HEK293 (cell line): ENCODE measurements at regions not wholly inside any gene's neighbourhood (a gene's known extent, or its start where the extent isn't known, plus 50 kb on each side); places are given as distances from the start of the nearest gene placed in this dataset.

ENCODE experiments used
- CTCF ChIP-seq: fragments of 450-650 bp; formaldehyde crosslinking; IDR thresholded peaks from 2 replicates; pipeline ENCODE4 v1.5.1; 2016; ENCODE audit warnings: missing biosample characterization, missing genetic modification characterization
- PBX3 ChIP-seq: sonication (generic); formaldehyde crosslinking; IDR thresholded peaks from 2 replicates; pipeline ENCODE4 v1.8.1; 2022; ENCODE audit warnings: mild to moderate bottlenecking, moderate library complexity, missing genetic modification reagents
- SALL2 ChIP-seq: fragments of 450-650 bp; formaldehyde crosslinking; IDR thresholded peaks from 2 replicates; pipeline ENCODE4 v1.5.0; 2017; ENCODE audit warnings: missing biosample characterization, mild to moderate bottlenecking, missing genetic modification characterization, borderline replicate concordance
- ZBTB49 ChIP-seq: fragments of 450-650 bp; formaldehyde crosslinking; IDR thresholded peaks from 2 replicates; pipeline ENCODE4 v1.5.1; 2016; ENCODE audit warnings: missing biosample characterization, missing genetic modification characterization, low read depth
- ZNF121 ChIP-seq: fragments of 450-650 bp; formaldehyde crosslinking; IDR thresholded peaks from 2 replicates; pipeline ENCODE4 v1.5.1; 2016; ENCODE audit warnings: missing biosample characterization, missing genetic modification characterization
- ZNF133 ChIP-seq: fragments of 450-650 bp; formaldehyde crosslinking; IDR thresholded peaks from 2 replicates; pipeline ENCODE4 v1.5.1; 2016; ENCODE audit warnings: missing biosample characterization, missing genetic modification characterization
- ZNF324 ChIP-seq: fragments of 450-650 bp; formaldehyde crosslinking; IDR thresholded peaks from 2 replicates; pipeline ENCODE4 v1.5.1; 2016; ENCODE audit warnings: missing biosample characterization, missing genetic modification characterization
- ZNF510 ChIP-seq: fragments of 450-650 bp; formaldehyde crosslinking; IDR thresholded peaks from 2 replicates; pipeline ENCODE4 v1.5.1; 2018; ENCODE audit warnings: mild to moderate bottlenecking, missing genetic modification characterization, missing biosample characterization; ENCODE audit not compliant: insufficient replicate concordance
- ZNF513 ChIP-seq: fragments of 450-650 bp; IDR thresholded peaks from 2 replicates; pipeline ENCODE4 v1.5.1; 2018; ENCODE audit warnings: missing biosample characterization, missing genetic modification characterization
- ZNF518A ChIP-seq: fragments of 450-650 bp; formaldehyde crosslinking; conservative IDR thresholded peaks from 2 replicates; pipeline ENCODE4 v1.5.1; 2016; ENCODE audit warnings: low read depth, missing biosample characterization, missing genetic modification characterization
- ZNF610 ChIP-seq: fragments of 450-650 bp; formaldehyde crosslinking; IDR thresholded peaks from 2 replicates; pipeline ENCODE4 v1.5.1; 2016; ENCODE audit warnings: missing biosample characterization, missing genetic modification characterization, borderline replicate concordance
- ZNF670 ChIP-seq: fragments of 450-650 bp; formaldehyde crosslinking; IDR thresholded peaks from 2 replicates; pipeline ENCODE4 v1.5.1; 2016; ENCODE audit warnings: missing biosample characterization, missing genetic modification characterization, low read depth
- ZNF747 ChIP-seq: fragments of 450-650 bp; formaldehyde crosslinking; IDR thresholded peaks from 2 replicates; pipeline ENCODE4 v1.5.1; 2016; ENCODE audit warnings: missing biosample characterization, missing genetic modification characterization

GRCh38 chr2:142710336-142710735, 167.1 kb upstream of the KYNU start:
- TF ChIP-seq ZNF518A (tag by site-specific recombination), result no peak
- TF ChIP-seq ZNF133 (tag by site-specific recombination), result no peak
- no peak for TF ChIP-seq ZNF513 (tag by site-specific recombination)
- TF ChIP-seq CTCF (tag by site-specific recombination), result no peak
- no peak for TF ChIP-seq ZNF324 (tag by site-specific recombination)
- TF ChIP-seq ZNF610 (tag by site-specific recombination), result no peak
- no peak for TF ChIP-seq ZBTB49 (tag by site-specific recombination)
- no peak for TF ChIP-seq ZNF510
- TF ChIP-seq ZNF670 (tag by site-specific recombination), result no peak
- TF ChIP-seq SALL2 (tag by site-specific recombination), result no peak
- no peak for TF ChIP-seq PBX3 (CRISPR knock-in tag)
- no peak for TF ChIP-seq ZNF747 (tag by site-specific recombination)
- TF ChIP-seq ZNF121 (tag by site-specific recombination), result no peak
